ENCODE measurements at regions not wholly inside any gene's neighbourhood (a gene's known extent, or its start where the extent isn't known, plus 50 kb on each side); places are given as distances from the start of the nearest gene placed in this dataset.

- H3K4me3 ChIP-seq (ENCODE audit: low read depth, low read length): no peak overlapping the region
- no peak for DNase-seq (ENCODE audit: low read depth)
- no peak for TF ChIP-seq CTCF (conservative IDR thresholded peaks at IDR 0.05; ENCODE audit: low read depth, low read length)
Measured at GRCh38 chr5:63175850-63176249, 597.2 kb downstream of the LRRC70 start.

GRCh38 chr5:63170486-63170885 lies 591.9 kb downstream of the LRRC70 start:
- no peak for TF ChIP-seq CTCF (conservative IDR thresholded peaks at IDR 0.05; ENCODE audit: low read depth, low read length)
- no peak for DNase-seq (ENCODE audit: low read depth)
- no peak overlapping the region for H3K4me3 ChIP-seq (ENCODE audit: low read depth, low read length)

- no peak for TF ChIP-seq CTCF (conservative IDR thresholded peaks at IDR 0.05; ENCODE audit: low read depth, low read length)
- no peak overlapping the region for H3K4me3 ChIP-seq (ENCODE audit: low read depth, low read length)
Measured at GRCh38 chr5:63164838-63165535, 586.4 kb downstream of the LRRC70 start.

GRCh38 chr5:63164339-63164738 lies 585.7 kb downstream of the LRRC70 start:
- no peak for DNase-seq (ENCODE audit: low read depth)
- no peak for TF ChIP-seq CTCF (conservative IDR thresholded peaks at IDR 0.05; ENCODE audit: low read depth, low read length)
- no peak overlapping the region for H3K4me3 ChIP-seq (ENCODE audit: low read depth, low read length)

More at GRCh38 chr5:63164838-63165535, 586.4 kb downstream of the LRRC70 start:
- no peak for DNase-seq (ENCODE audit: low read depth)

GRCh38 chr5:63155310-63155631 lies 576.7 kb downstream of the LRRC70 start:
- no peak overlapping the region for H3K4me3 ChIP-seq (ENCODE audit: low read depth, low read length)
- no peak for TF ChIP-seq CTCF (conservative IDR thresholded peaks at IDR 0.05; ENCODE audit: low read depth, low read length)
- DNase-seq (ENCODE audit: low read depth): no peak

- no peak overlapping the region for H3K4me3 ChIP-seq (ENCODE audit: low read depth, low read length)
- DNase-seq (ENCODE audit: low read depth): no peak
- TF ChIP-seq CTCF (conservative IDR thresholded peaks at IDR 0.05; ENCODE audit: low read depth, low read length): no peak
Measured at GRCh38 chr5:63154476-63155309, 576.1 kb downstream of the LRRC70 start.

All from epithelial cell of proximal tubule (primary cell).